HepG2 (cell line): ENCODE measurements at regions not wholly inside any gene's neighbourhood (a gene's known extent, or its start where the extent isn't known, plus 50 kb on each side); places are given as distances from the start of the nearest gene placed in this dataset.

Experiments used
- ATAC-seq: fragments of 200-7000 bp; cut with Tn5 transposase; 3 replicates; pipeline ENCODE4 v1.9.1; 2020; ENCODE audit warnings: mild to moderate bottlenecking, moderate library complexity
- BruUV-seq: library from RNA; stranded (reverse); fragments of 400-500 nt; replicated peaks from 2 replicates; lab custom pipeline; 2021; lab: Mats Ljungman, UMichigan
- CTCF ChIA-PET: fragments of 300-600 bp; formaldehyde crosslinking; extraction: SDS; loops from one replicate; lab custom pipeline; 2021; ENCODE audit warnings: low total read pairs, inconsistent platforms, low intra/inter-chr PET ratio; lab: Yijun Ruan, JAX
- POLR2A ChIA-PET: fragments of 350-600 bp; sonication (Branson Sonifier 250); formaldehyde crosslinking; loops from one replicate; lab custom pipeline; 2020; ENCODE audit warnings: antibody characterized with exemption, inconsistent platforms; lab: Yijun Ruan, JAX
- DNase-seq: peaks from one replicate; pipeline ENCODE4 v3.0.0-alpha.2; 2015; ENCODE audit warnings: low spot score
- FAIRE-seq: peaks from 3 replicates; lab custom pipeline; 2011; peaks lifted over from hg19 to GRCh38; lab: Jason Lieb, UNC
- H2AFZ ChIP-seq: one replicate; pipeline ENCODE4 v1.6.1; 2011; ENCODE audit warnings: low read length, inconsistent platforms
- H3K27ac ChIP-seq: fragments of 300-600 bp; 3 replicates; pipeline ENCODE4 v1.8.0; 2011; ENCODE audit warnings: mixed run types, mild to moderate bottlenecking, mixed read lengths, low read length, inconsistent platforms; ENCODE audit not compliant: insufficient read depth; ENCODE audit errors: extremely low read length
- H3K27me3 ChIP-seq, 2 experiments: fragments of 200-600 bp in 1 of 2; 2 replicates in 1 of 2; 3 replicates in 1 of 2; pipeline versions ENCODE4 v1.6.0 to v1.8.0; 2011; ENCODE audit warnings: low read length in 2 of 2, mild to moderate bottlenecking in 2 of 2, moderate library complexity in 2 of 2, inconsistent platforms in 1 of 2; ENCODE audit not compliant: insufficient read depth in 2 of 2, control insufficient read depth in 1 of 2
- H3K36me3 ChIP-seq, 2 experiments: fragments of 200-600 bp in 1 of 2; replicated peaks in 1 of 2; 2 replicates in 1 of 2; 3 replicates in 1 of 2; pipeline versions ENCODE4 v1.5.1 to v1.8.0; 2011; ENCODE audit warnings: low read length in 2 of 2, inconsistent platforms in 1 of 2; ENCODE audit not compliant: insufficient read depth in 2 of 2, control insufficient read depth in 1 of 2
- H3K4me1 ChIP-seq: 2 replicates; pipeline ENCODE4 v1.5.1; 2012; ENCODE audit warnings: low read length, inconsistent platforms; ENCODE audit not compliant: insufficient read depth
- H3K4me2 ChIP-seq: 2 replicates; pipeline ENCODE4 v1.6.0; 2011; ENCODE audit warnings: low read depth, low read length, inconsistent platforms
- H3K4me3 ChIP-seq, 3 experiments: fragments of 200-600 bp in 1 of 3; sonication (generic), shearing (Covaris generic) in 1 of 3; replicated peaks in 1 of 3; 2 replicates each; pipeline ENCODE4 v1.5.1; 2011 to 2016; ENCODE audit warnings: low read length in 3 of 3, inconsistent platforms in 2 of 3, low read depth in 2 of 3, mild to moderate bottlenecking in 2 of 3, control low read depth in 1 of 3, mixed read lengths in 1 of 3; ENCODE audit not compliant: insufficient read depth in 1 of 3
- H3K79me2 ChIP-seq: one replicate; pipeline ENCODE4 v1.6.1; 2011; ENCODE audit warnings: low read length, inconsistent platforms; ENCODE audit not compliant: insufficient read depth
- H3K9ac ChIP-seq: 2 replicates; pipeline ENCODE4 v1.6.0; 2011; ENCODE audit warnings: mild to moderate bottlenecking, low read depth, low read length, inconsistent platforms; ENCODE audit not compliant: insufficient read depth
- H3K9me3 ChIP-seq: 2 replicates; pipeline ENCODE4 v1.5.1; 2012; ENCODE audit warnings: mild to moderate bottlenecking, low read length
- H4K20me1 ChIP-seq: 2 replicates; pipeline ENCODE4 v1.6.0; 2011; ENCODE audit warnings: inconsistent platforms, mild to moderate bottlenecking, low read length, moderate library complexity; ENCODE audit not compliant: insufficient read depth
- CHCHD3 ChIP-seq: sonication (generic); formaldehyde crosslinking; IDR thresholded peaks from 2 replicates; pipeline ENCODE4 v1.8.0; 2022; ENCODE audit warnings: mild to moderate bottlenecking, missing genetic modification reagents, moderate library complexity
- FOXM1 ChIP-seq: sonication (generic); formaldehyde crosslinking; IDR thresholded peaks from 2 replicates; pipeline ENCODE4 v1.5.0; 2020; ENCODE audit warnings: missing genetic modification reagents
- NFATC3 ChIP-seq: sonication (generic); formaldehyde crosslinking; IDR thresholded peaks from 2 replicates; pipeline ENCODE4 v1.5.1; 2020; ENCODE audit warnings: mild to moderate bottlenecking, missing genetic modification reagents
- NFKBIZ ChIP-seq: IDR thresholded peaks from 2 replicates; pipeline ENCODE4 v1.6.1; 2018; ENCODE audit warnings: missing genetic modification reagents, missing compliant biosample characterization
- PHB2 ChIP-seq: fragments of 450-650 bp; IDR thresholded peaks from 2 replicates; pipeline ENCODE4 v1.6.1; 2018; ENCODE audit not compliant: partially characterized antibody
- PLRG1 ChIP-seq: fragments of 450-650 bp; conservative IDR thresholded peaks from 2 replicates; pipeline ENCODE4 v1.6.1; 2016
- RCOR2 ChIP-seq: IDR thresholded peaks from 2 replicates; pipeline ENCODE4 v1.6.1; 2016; ENCODE audit warnings: missing biosample characterization, missing genetic modification reagents
- SP140L ChIP-seq: sonication (generic); formaldehyde crosslinking; IDR thresholded peaks from 2 replicates; pipeline ENCODE4 v1.4.0; 2020; ENCODE audit warnings: missing genetic modification reagents, borderline replicate concordance
- SUZ12 ChIP-seq: fragments of 150-350 bp; IDR thresholded peaks from 2 replicates; pipeline ENCODE4 v1.6.1; 2014; ENCODE audit warnings: low read depth, low read length
- TRIM24 ChIP-seq: sonication (generic); formaldehyde crosslinking; IDR thresholded peaks from 2 replicates; pipeline ENCODE4 v1.8.0; 2022; ENCODE audit warnings: mild to moderate bottlenecking, missing genetic modification reagents
- ZIK1 ChIP-seq: sonication (generic); formaldehyde crosslinking; IDR thresholded peaks from 2 replicates; pipeline ENCODE4 v1.5.0; 2020; ENCODE audit warnings: mild to moderate bottlenecking, low read depth, missing genetic modification reagents, borderline replicate concordance
- ZNF251 ChIP-seq: sonication (generic); formaldehyde crosslinking; IDR thresholded peaks from 2 replicates; pipeline ENCODE4 v1.9.0; 2021; ENCODE audit warnings: mild to moderate bottlenecking, missing genetic modification reagents
- ZNF263 ChIP-seq: sonication (generic); formaldehyde crosslinking; IDR thresholded peaks from 2 replicates; pipeline ENCODE4 v1.4.0; 2020; ENCODE audit warnings: missing genetic modification reagents
- ZNF552 ChIP-seq: sonication (generic); formaldehyde crosslinking; IDR thresholded peaks from 2 replicates; pipeline ENCODE4 v1.9.0; 2022; ENCODE audit warnings: missing genetic modification reagents, mild to moderate bottlenecking, borderline replicate concordance
- ZNF674 ChIP-seq: sonication (generic); formaldehyde crosslinking; IDR thresholded peaks from 2 replicates; pipeline ENCODE4 v1.5.0; 2020; ENCODE audit warnings: low read depth, mild to moderate bottlenecking, missing genetic modification reagents
- ZNF879 ChIP-seq: sonication (generic); formaldehyde crosslinking; IDR thresholded peaks from 2 replicates; pipeline ENCODE4 v1.8.1; 2023; ENCODE audit warnings: missing genetic modification reagents
- WGBS: methylation state at CpG from one replicate; pipeline ENCODE4 v1.1.6; 2017; ENCODE audit warnings: low lambda C conversion rate; 5-methylcytosine and 5-hydroxymethylcytosine counted together
- in situ Hi-C: cut with HindIII; loops from 2 replicates; pipeline ENCODE4 v1.10.0; 2017; ENCODE audit warnings: low pct_unique_long_range_greater_than_20kb; ENCODE audit not compliant: extremely low pct_ligation_motif_present
- intact Hi-C: fragments of 100-400 bp; cut with micrococcal nuclease; formaldehyde crosslinking; loops from one replicate; pipeline ENCODE4 v1.10.0; 2022; ENCODE audit not compliant: unreplicated experiment
- TF ChIP-seq, protein P1 (sequence below): sonication (generic); formaldehyde crosslinking; IDR thresholded peaks from 2 replicates; pipeline ENCODE4 v1.4.0; 2020; ENCODE audit warnings: missing genetic modification reagents
- TF ChIP-seq, protein P2 (sequence below): sonication (generic); formaldehyde crosslinking; IDR thresholded peaks from 2 replicates; pipeline ENCODE4 v1.5.0; 2020; ENCODE audit warnings: missing genetic modification reagents

DNA sequence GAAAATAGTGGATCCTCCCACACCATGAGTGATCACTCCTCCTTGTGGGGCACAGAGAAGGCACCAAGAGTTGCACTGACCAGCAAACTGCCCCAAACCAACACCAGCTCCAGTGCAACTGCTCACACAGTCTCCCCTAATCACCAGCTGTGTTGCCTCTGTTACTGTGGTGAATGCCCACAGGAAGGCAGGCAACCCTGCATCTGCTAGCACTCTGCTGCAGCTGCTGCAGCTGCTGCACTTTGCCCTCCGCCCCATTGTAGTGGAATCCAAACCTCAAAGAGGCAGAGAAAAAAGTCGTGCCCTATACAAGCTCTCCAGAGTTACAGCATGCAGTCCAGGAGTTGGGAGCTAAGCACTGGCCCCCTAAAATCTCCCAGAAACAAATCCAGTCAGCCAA, 339.6 kb downstream of the TRIM36 start:
- intact Hi-C loops: no loop called here
- H3K36me3 ChIP-seq: no peaks in the 10 kb centered on the region
- POLR2A ChIA-PET: no interaction called here
- no peak for DNase-seq
- H3K9ac ChIP-seq: no peak overlapping the region
- 0% methylated on average over 1 of the region's 2 CpGs for WGBS
- no peaks in the 10 kb centered on the region for H3K27me3 ChIP-seq
- H3K4me1 ChIP-seq: no peaks in the 10 kb centered on the region
- TF ChIP-seq ZNF552 (CRISPR knock-in tag) (no peak), ZNF879 (CRISPR knock-in tag) (no peak), NFATC3 (CRISPR knock-in tag) (no peak), CHCHD3 (CRISPR knock-in tag) (no peak), PHB2 (no peak), TRIM24 (CRISPR knock-in tag) (no peak), FOXM1 (CRISPR knock-in tag) (no peak), RCOR2 (CRISPR knock-in tag) (no peak), ZIK1 (CRISPR knock-in tag) (no peak), SUZ12 (no peak), ZNF251 (CRISPR knock-in tag) (no peak), NFKBIZ (CRISPR knock-in tag) (no peak), SP140L (CRISPR knock-in tag) (no peak), ZNF674 (CRISPR knock-in tag) (no peak), ZNF263 (no peak), PLRG1 (no peak)
- TF ChIP-seq, protein P1, sequence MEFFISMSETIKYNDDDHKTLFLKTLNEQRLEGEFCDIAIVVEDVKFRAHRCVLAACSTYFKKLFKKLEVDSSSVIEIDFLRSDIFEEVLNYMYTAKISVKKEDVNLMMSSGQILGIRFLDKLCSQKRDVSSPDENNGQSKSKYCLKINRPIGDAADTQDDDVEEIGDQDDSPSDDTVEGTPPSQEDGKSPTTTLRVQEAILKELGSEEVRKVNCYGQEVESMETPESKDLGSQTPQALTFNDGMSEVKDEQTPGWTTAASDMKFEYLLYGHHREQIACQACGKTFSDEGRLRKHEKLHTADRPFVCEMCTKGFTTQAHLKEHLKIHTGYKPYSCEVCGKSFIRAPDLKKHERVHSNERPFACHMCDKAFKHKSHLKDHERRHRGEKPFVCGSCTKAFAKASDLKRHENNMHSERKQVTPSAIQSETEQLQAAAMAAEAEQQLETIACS: no peak
- TF ChIP-seq, protein P2, sequence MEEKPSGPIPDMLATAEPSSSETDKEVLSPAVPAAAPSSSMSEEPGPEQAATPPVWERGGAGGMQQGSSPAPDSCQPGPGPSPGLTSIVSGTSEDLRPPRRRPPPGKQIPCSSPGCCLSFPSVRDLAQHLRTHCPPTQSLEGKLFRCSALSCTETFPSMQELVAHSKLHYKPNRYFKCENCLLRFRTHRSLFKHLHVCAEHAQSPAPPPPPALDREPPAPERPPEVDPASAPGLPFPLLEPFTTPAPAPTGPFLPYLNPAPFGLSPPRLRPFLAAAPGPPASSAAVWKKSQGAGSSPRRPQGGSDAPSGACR: no peak
- TF ChIP-seq, all 625 proteins: peak for 0
- Histone ChIP-seq H3K79me2 (no peaks in the 10 kb centered on the region), H3K4me3 (no peak overlapping the region), H2AFZ (no peak overlapping the region), H4K20me1 (no peaks in the 10 kb centered on the region), H3K4me2 (no peak overlapping the region), H3K9me3 (peaks cover 64% of the 10 kb centered on the region), H3K27ac (no peak overlapping the region)
- CTCF ChIA-PET: no interaction called here
- in situ Hi-C loops: no loop called here
- BruUV-seq: no TSS peak
- FAIRE-seq (no peak), ATAC-seq (no peak)
